C4-2B (cell line): ENCODE measurements at regions not wholly inside any gene's neighbourhood (a gene's known extent, or its start where the extent isn't known, plus 50 kb on each side); places are given as distances from the start of the nearest gene placed in this dataset.

ENCODE experiments used
- ZFX ChIP-seq: fragments of 450-650 bp; IDR thresholded peaks from 2 replicates; pipeline ENCODE4 v1.6.1; 2017
- TF ChIP-seq, protein P1 (sequence below): fragments of 450-650 bp; conservative IDR thresholded peaks from 2 replicates; pipeline ENCODE4 v1.5.1; 2017; ENCODE audit warnings: mild to moderate bottlenecking

DNA sequence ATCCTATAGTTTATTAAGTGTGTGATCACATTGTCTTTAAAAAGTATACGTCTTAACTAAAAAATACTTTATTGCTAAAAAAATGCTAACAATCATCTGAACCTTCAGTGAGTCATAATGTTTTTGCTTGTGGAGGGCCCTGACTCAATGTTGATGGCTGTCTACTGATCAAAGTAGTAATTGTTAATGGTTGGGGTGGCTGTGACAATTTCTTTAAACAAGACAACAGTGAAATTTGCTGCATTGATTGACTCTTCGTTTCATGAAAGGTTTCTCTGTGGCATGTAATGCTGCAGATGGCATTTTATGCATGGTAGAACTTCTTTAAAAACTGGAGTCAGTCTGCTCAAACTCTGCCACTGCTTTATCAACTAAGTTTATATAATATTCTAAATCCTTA is 101.4 kb upstream of the IL15 start:
- TF ChIP-seq, protein P1, sequence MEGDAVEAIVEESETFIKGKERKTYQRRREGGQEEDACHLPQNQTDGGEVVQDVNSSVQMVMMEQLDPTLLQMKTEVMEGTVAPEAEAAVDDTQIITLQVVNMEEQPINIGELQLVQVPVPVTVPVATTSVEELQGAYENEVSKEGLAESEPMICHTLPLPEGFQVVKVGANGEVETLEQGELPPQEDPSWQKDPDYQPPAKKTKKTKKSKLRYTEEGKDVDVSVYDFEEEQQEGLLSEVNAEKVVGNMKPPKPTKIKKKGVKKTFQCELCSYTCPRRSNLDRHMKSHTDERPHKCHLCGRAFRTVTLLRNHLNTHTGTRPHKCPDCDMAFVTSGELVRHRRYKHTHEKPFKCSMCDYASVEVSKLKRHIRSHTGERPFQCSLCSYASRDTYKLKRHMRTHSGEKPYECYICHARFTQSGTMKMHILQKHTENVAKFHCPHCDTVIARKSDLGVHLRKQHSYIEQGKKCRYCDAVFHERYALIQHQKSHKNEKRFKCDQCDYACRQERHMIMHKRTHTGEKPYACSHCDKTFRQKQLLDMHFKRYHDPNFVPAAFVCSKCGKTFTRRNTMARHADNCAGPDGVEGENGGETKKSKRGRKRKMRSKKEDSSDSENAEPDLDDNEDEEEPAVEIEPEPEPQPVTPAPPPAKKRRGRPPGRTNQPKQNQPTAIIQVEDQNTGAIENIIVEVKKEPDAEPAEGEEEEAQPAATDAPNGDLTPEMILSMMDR: no peak
- no peak for TF ChIP-seq ZFX
